ENCODE measurements at regions not wholly inside any gene's neighbourhood (a gene's known extent, or its start where the extent isn't known, plus 50 kb on each side); places are given as distances from the start of the nearest gene placed in this dataset.
"Not testable (repeated sequence)": the region's sequence is repeated elsewhere in the genome, so short reads cannot be mapped to it uniquely, and the experiment has no call there.

DNA sequence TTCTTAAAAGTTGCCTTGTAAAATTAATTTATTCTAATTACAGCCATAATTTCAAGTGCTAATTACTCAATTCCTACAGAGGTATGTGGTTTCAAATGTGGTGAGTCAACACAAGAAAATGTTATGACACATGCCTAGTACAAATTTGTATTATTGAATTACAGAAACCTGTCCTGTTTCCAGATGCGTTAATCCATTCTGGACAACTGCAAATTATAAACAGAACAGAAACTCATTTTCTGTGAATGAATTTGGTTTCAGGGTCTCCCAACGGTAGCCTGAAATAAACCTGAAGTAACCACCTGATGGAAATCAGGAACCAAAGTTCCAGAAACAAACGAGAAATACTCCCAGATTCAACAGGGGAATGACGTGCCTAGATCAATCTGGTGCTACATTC is 328.6 kb upstream of the F9 start:
- peak; percentile 13 for DNase-seq (ENCODE audit: low read depth)

DNA sequence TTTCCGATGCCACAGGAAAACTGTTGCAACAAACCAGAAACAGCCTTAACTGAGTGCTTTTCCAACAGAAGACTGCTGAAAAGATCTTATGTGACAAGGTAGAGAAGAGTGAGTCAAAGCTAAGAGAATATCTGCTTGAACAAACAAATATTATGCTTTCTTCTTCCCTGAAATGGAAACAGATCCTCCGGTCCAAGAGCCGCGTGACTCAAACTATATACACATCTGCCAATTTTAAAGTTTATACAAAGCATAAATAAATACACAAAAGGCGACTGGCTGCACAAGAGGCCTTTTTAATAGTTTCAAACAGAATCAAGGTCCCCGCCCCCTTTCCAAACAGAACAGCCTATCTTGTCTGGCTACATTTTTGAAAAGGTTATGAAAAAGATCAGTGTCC is 329.7 kb upstream of the F9 start:
- DNase-seq (ENCODE audit: low read depth) = no peak

DNA sequence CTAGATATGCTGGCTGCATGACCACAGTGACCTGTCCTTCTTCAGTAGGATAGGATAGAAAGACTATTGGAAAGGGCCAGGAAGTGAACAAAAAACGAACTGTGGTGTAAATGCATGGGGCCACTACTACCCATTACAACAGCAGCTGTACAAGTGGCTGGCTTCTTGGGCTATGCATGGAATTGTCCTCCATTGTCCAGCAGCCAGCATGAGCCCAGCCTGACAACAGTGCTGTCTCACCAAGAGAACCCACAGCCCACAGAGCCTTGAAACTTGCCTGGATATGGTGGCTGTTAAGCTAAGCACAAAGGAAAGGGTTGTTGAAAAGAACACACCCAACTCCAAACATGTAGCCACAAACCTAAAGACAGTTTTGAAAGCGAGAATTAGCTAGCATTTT is 330.2 kb upstream of the F9 start:
- peak; percentile 65 for DNase-seq (ENCODE audit: low read depth)

DNA sequence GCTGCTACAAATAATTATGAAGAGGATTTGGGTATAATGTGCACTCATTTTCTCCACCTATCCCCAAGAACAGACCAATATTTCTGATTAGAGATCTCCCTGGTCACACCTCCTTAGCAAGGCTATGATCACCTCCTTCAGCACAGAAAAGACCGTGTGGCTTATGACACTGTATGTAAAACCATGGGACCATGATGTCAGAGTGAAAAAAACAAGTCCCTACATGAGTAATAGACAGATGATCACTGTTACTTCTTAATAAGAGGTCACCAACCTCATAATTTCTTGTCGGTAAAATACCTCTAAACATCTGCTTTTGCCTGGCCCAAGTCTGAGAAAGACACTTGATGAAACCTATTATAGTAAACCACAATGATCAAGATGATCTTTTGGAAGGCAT is 330.6 kb upstream of the F9 start:
- DNase-seq (ENCODE audit: low read depth) = no peak

DNA sequence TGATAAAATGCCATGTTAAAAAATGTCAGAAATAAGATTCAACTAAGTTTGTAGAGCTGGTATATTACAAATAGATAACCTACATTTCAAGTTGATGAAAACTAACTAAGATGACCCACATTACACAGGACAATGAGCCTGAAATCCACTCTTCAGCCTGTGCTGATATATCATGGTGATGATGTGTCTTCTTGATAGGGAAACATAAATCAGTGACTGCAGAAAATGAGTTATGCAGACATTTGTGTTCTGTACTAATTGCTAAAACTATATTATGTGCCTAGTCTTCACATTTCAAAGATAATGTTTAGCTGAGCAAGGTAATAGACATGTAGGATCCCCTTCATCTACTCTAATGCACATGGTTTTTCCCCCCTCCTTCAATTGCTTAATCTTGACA is 331.6 kb upstream of the F9 start:
- no peak for DNase-seq (ENCODE audit: low read depth)

DNA sequence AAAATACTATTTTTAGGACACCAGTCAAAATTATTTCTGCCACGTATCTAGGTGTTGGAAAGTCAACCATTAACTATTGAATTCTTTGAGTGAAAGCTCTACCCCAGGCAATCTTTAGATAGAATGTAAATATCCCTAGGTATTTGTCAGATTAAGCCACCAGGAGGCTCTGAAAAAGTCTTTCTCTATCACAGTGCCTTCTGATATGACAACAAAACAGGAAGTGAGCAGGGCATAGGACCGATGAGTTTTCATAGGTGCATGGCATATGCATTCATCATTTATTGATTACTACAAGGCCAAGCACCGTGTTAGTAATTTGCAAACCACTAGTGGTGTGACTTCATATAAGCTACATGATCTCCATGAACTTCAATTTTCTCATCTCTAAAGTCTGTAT is 333.6 kb upstream of the F9 start:
- DNase-seq (ENCODE audit: low read depth) = no peak

DNA sequence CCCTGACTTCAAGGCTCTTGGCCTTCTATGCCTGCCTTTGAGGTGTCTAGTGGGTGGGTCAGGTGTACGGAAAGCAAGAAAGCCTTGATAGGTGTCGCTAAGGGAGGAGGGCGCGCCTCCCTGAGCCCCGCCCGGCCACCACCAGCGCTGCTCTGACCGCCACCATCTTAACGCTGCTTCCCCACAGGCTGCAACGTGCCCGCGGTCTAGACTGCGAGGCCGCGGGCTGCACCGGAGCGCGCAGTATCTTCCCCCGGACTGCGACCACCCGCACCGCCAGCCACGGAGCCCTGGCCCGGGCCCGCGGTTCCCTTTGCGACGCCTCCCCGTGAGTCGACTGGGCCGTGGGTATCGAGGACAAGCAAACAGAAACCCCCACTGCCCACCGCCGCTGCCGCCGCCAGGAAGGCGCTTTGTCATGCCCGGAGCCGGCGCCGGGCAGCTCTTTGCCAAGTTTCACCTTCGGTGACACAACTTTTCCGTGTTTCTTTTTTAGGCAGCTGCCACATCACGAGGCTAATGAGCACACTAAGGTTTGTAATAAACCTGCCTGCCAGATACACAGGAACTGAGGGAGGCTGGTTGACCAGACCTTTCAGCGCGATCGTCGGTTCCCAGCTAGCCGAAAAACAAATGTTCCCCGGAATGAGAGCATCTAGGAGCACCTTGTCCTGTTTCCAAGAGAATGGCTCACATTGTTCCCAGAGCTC is 335.8 kb upstream of the F9 start:
- DNase-seq (ENCODE audit: low read depth) = peak; percentile 46

DNA sequence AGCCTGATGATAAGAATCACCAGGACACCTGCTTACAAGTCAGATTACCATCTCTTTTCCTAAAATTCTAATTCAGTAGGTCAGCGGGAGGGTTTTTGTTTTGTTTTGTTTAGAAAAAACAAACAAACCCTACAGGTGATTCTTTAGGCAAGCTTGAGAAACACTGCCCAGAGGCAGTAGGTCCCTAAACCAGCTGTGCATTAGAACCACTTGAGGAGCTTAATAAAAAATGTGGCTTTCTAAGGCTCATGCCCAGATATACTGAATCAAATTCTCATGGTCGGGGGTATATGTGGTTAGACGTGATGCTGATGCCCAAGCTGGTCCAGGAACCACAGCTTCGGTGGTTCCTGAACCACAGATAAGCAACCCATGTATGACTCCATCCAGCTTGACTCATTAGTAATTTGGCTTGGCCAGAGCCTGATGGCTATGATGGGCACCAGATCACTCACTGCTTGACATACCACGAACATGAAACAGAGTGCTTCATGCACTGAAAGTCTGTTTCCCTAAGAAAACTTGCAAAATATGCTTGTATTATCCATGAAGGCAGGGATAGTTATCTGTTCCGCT is 338.1 kb upstream of the F9 start:
- DNase-seq (ENCODE audit: low read depth) = peak; percentile 62

DNA sequence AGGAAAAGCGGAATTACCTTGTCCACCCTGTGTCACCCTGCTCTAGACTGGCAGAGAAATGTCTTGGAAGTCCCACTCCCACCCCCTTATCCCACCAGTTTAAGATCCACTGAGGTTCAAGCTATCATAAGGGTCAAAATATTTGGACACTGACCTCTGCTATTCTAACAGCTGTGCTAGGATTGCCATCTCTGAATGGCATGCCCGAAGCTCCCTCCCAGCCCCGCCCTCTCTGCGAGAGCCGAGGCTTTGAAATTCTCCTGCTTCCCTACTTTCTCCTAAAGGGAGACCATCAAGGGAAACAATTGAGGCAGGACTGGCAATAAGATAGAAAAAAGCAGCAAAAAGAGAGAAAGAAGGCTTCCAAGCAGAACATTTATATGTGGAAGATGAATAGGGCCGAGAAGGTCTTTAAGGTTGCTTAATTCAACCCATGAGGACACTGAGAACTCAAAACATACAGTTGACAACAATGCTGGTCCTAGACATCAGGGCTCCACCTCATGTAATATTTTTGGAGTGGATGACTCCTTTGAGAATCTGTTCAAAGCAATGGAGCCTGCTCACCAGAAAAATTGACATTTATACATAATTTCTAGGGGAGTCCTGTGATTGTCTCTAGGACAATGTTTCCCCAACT is 338.7 kb upstream of the F9 start:
- DNase-seq (ENCODE audit: low read depth) = peak; percentile 51

DNA sequence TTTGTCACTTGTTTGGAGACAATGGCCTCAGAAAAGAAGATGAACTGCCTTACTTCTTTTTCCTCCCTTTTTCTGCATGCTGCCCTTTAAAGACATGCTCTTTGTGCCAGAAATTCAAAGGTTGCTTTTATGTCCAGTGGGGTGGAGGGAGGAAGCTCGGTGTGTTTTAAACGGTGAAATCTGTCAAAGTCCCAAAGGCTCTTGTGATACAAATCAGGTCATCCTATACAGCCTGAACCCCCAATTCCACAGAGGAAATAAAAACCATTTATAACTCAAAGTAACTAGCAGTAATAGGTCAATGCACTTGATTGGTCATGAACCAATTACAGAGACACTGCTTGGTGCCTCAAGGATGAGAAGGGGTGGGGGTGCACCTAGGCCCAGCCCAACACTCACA is 339.3 kb upstream of the F9 start:
- DNase-seq (ENCODE audit: low read depth) = no peak

DNA sequence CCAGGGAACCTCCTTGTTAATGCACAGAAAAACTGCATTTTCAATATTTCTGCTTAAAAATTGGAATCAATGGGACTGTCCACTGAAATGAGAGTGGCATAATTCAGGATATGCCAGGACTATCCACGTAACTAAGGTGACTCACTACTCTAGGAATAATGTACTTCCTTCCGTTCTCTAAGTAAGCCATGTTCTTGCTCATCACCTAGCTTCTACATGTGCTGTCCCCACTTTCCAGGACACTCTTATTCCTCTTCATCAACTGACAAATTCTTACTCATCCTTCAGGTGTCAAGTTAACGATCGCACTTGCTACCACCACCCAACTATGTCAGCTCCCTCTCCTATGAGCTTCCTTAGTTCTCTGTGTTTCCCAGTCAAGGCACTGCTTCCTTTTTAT is 342.8 kb upstream of the F9 start:
- no peak for DNase-seq (ENCODE audit: low read depth)

DNA sequence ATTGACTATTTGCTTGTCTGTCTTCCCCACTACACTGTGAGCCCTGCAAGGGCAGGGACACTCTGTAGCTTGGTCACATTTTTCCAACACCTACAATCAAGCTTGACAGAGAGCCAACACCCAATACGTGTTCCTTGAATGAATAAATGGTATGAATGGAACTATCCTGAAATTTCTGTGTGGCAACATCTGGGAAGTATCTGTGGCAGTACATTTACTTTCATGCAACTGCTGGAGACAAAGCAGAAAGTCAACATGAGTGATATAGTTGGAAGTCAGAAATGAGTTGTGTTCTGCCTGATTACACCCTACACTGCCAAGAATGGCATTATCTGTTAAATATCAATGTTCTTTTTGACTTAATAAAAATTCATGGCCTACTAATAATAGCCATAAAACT is 343.5 kb upstream of the F9 start:
- no peak for DNase-seq (ENCODE audit: low read depth)

DNA sequence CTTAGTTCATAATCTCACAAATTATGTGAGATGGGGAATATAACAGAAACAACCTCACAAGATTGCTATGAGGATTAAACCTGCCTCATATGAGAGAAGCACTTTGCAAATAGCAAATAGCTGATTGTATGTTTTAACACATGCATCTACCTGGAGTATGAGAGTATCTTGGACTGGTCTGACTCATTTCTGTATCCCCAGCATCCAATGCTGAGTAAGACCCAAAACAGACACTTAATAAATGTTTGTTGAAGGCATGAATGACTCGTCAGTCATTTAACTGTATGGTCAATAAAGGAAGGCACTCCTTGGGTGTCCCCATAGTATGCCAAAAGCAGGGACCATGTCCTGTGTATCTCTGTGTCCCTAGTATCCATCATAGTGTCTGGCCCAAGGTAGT is 350.9 kb upstream of the F9 start:
- no peak for DNase-seq (ENCODE audit: low read depth)

DNA sequence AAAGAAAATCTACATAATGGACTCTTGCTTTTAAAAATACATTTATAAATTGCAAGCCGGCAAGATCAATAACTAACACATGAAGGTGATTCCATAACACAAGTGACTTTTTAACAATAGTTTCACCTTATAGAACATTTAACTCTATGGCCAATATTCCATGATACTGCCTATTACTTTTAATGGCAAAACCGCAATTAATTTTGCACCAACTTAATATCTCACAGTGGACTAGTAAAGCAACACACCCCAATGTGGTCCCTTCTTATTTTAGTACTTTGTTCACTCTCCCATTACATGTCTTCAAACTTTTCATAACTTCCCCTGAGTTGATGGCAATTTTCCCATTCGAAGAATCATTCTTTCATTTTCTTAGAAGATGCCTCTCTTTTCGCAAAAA is 351.6 kb upstream of the F9 start:
- DNase-seq (ENCODE audit: low read depth) = no peak

DNA sequence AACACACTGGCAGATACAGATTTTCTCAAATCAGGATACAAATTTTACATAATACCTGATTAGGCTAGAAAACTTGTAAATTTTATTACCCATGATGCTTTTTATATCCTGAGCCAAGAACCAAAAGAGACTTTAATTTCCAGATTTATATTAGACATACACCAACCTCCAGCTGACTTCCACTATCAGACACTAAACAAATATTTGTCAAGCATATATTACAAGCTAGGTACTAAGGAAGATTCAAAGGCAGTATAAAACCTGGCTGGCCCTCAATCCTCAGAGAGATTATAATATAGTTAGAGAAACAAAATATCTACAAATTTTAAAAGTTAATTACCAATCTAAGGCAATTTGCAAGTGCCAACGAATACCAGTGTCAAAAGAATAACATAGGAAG is 357.8 kb upstream of the F9 start:
- DNase-seq (ENCODE audit: low read depth) = no peak

DNA sequence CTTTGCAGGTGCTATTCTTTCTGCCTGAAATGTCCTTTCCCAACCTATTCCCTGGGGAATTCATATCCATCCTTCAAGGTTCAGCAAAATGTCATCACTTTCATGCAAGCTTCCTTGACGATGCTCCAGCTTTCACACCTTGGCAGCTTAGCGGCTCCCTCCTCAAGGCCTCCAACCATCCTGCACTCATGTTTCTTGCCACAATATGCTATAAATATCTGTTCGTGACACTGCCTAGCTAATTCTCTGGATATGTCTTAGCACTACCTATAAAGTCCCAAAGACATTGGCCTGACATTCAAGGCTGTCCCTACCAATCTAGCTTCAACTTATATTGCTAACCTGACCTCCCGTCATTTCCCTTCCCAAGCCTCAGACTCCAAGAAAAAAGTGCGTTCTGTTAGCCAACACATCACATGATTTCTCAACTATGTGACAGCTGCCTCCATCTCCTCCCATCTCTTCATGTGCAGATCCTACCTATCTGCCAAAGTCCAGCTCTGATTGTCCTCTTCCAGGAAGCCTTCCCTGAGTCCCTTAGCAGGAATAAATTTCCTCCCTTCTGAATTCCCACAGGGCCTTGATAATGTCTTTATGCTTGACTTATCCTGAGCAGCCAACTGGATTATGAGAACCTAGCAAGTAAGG is 359.9 kb upstream of the F9 start:
- no peak for DNase-seq (ENCODE audit: low read depth)

DNA sequence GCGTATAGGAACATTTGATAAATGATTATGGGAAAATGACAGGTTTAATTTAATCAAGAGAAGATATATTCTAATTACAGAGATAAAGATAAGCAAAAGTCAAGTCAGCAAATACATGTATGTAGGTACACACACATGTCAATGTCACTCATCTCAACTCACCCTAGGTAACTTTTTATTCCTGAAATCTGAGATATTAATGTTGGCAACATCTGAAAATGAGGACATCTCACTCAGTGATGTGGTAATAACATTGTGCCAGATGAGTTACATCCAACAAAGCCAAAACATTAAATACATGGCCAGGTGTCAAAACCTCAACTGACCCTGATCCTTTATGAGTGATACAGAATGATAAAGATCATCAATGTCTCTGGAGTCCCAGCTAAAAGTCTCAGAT is 363.3 kb upstream of the F9 start:
- DNase-seq (ENCODE audit: low read depth) = no peak

DNA sequence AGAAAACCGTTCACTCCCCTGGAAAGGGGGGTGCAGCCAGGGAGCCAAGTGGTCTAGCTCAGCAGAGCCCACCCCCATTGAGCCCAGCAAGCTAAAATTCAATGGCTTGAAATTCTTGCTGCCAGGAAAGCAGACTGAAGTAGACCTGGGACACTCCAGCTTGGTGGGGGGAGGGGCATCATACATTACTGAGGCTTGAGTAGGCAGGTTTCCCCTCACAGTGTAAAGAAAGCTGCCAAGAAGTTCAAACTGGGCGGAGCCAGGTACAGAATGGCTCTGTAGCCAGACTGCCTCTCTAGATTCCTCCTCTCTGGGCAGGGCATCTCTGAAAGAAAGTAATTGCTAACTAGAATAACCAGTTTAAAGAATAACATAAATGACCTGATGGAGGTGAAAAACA is 372.3 kb upstream of the F9 start:
- no peak for DNase-seq (ENCODE audit: low read depth)

DNA sequence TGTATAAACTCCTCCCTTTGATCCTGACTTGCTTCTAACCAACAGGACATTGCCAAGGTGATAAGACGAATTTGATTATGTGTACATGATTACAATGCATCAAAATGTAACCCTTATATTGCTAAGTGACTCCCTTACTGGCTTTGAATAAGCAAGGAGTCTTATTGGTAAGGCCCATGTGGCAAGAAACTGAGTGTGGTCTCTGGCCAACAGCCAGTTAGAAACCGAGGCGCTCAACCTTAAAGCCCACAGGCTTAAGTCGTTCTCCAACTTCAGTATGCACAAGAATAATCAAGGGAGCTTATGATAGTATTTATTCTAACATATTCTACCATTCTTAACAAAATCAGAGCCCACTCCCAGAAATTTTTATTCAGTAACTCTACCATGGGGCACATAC is 374.2 kb upstream of the F9 start:
- DNase-seq (ENCODE audit: low read depth) = no peak

DNA sequence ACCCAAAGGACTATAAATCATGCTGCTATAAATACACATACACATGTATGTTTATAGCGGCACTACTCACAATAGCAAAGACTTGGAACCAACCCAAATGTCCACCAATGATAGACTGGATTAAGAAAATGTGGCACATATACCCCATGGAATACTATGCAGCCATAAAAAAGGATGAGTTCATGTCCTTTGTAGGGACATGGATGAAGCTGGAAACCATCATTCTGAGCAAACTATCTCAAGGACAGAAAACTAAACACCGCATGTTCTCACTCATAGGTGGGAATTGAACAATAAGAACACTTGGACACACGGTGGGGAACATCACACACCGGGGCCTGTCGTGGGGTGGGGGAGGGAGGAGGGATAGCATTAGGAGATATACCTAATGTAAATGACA is 383.9 kb upstream of the F9 start:
- not testable (repeated sequence) for DNase-seq (ENCODE audit: low read depth)

DNA sequence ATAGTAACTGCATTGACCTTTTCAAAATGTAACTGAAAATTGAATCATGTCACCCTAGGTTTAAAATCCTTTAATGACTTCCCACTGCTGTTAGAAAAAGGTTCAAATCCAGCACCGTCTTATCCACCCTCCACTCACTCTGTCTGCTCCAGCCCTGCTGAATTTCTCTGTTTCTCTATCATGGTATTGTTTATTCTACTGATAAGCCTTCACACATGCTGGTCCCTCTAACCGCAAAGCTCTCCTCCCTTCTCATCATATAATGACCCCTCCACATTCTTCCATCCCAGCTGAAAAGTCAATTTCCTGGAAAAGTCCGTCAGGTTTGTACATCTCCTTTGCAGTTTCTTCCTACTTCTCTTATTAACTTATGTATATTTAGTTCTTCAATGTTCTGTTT is 389.2 kb upstream of the F9 start:
- DNase-seq (ENCODE audit: low read depth) = no peak

DNA sequence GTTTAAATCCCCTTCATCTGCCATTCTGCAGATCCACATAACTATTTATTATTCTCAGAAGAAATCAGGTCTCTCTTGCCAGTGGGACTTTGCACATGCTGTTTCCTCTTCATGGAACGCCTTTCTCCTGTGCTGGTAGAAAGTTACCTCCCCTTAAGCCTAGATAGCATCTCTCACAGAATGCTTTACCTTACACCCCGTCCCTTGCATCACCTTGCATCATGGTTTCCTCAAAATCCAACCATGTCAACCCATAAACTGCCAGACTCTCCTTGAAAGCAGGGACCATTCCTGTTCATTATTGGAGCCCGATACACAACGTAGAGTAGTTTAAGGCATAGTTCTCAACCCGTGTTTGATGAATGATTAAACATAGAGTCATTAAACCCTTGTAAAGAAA is 396.2 kb upstream of the F9 start:
- no peak for DNase-seq (ENCODE audit: low read depth)

DNA sequence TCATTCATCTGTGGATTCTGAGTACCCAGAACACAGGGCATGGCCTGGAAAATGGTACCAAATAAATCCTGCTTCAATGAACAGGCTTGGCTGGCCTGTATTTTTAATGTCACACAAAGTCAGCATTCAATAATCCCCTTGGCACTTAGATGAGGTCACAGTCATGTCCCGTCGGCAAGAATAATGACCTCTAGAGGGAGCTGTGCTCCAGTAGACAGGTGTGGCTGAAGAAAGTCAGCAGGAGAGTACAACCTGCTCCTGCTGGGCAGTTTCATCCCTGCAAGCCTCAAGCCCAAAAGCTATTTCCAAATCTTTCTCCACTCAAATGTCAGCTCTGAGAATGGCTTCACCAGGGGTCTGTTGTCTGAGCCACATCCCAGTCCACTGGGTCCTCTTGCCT is 404.0 kb upstream of the F9 start:
- DNase-seq (ENCODE audit: low read depth) = peak; percentile 35

Measured in myocyte (in vitro differentiated cells).